Stimulated activated naive CD8-positive, alpha-beta T cell treated with anti-CD3 and anti-CD28 coated beads, Interleukin-15, Interleukin-2, amounts not matched to agents 100 ng/mL and 50 ng/mL, for 24 hours (primary cell): ENCODE measurements at regions not wholly inside any gene's neighbourhood (a gene's known extent, or its start where the extent isn't known, plus 50 kb on each side); places are given as distances from the start of the nearest gene placed in this dataset.
"Not testable (repeated sequence)": the region's sequence is repeated elsewhere in the genome, so short reads cannot be mapped to it uniquely, and the experiment has no call there.

ENCODE experiments used
- H3K27ac Mint-ChIP-seq: one replicate; pipeline ENCODE4 v1.8.0; 2021; ENCODE audit warnings: mild to moderate bottlenecking, mixed read lengths
- H3K27me3 Mint-ChIP-seq: one replicate; pipeline ENCODE4 v1.8.0; 2021; ENCODE audit warnings: mixed read lengths
- H3K36me3 Mint-ChIP-seq: one replicate; pipeline ENCODE4 v1.8.0; 2021; ENCODE audit warnings: low read depth, mixed read lengths
- H3K4me1 Mint-ChIP-seq: one replicate; pipeline ENCODE4 v1.8.0; 2021; ENCODE audit warnings: low read depth, mixed read lengths
- H3K4me3 Mint-ChIP-seq: one replicate; pipeline ENCODE4 v1.8.0; 2021; ENCODE audit warnings: mild to moderate bottlenecking, mixed read lengths
- H3K9me3 Mint-ChIP-seq: one replicate; pipeline ENCODE4 v1.8.0; 2021; ENCODE audit warnings: mixed read lengths

DNA sequence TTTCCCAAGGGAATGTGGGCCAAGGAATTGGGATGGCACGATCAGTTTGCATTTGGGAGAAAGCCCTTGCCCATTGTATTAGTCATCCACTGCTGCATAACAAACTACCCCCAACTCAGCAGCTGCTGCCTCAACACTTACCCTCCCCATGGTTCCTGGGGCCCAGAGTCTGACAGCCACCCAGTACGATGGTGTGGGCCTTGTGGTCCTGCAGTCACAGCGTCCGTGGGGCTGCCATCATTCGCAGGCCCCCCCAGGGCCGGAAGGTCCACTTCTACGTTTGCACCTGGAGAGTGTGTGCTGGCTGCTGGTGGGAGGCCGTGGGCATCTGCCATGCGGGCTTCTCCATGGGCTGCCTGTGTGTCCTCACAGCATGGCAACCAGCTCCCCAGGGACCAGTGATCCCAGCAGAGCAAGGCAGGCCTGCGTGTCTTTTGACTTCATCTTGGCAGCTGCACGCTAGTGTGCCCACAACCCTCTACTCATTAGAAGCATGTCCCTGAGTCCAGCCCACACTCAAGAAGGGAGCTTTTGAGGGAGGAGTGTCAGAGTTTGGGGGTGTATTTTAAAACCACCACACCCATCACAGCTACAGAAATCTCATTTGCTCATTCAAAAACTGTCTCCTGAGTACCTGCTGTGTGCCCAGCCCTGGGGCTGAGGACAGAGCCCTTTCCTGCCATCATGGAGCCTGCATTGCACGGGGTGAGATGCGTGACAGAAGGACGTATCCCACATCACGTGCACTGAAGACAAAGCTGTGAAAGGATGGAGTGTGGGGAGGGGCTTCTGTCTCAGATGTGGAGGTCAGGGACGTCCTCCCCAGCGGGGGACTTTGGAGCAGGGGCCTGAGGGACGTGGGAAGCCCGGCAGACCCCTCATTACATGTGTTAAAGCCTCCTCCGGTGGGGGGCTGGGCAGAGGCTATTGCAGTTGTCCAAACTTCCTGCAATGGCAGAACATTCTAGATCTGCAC lies 185.0 kb upstream of the ZNF469 start:
- Mint-ChIP-seq H3K36me3 (no peaks in the 10 kb centered on the region), H3K4me3 (no peak overlapping the region), H3K9me3 (peaks cover under 1% of the 10 kb centered on the region), H3K27me3 (no peaks in the 10 kb centered on the region), H3K4me1 (no peaks in the 10 kb centered on the region), H3K27ac (no peak overlapping the region)

DNA sequence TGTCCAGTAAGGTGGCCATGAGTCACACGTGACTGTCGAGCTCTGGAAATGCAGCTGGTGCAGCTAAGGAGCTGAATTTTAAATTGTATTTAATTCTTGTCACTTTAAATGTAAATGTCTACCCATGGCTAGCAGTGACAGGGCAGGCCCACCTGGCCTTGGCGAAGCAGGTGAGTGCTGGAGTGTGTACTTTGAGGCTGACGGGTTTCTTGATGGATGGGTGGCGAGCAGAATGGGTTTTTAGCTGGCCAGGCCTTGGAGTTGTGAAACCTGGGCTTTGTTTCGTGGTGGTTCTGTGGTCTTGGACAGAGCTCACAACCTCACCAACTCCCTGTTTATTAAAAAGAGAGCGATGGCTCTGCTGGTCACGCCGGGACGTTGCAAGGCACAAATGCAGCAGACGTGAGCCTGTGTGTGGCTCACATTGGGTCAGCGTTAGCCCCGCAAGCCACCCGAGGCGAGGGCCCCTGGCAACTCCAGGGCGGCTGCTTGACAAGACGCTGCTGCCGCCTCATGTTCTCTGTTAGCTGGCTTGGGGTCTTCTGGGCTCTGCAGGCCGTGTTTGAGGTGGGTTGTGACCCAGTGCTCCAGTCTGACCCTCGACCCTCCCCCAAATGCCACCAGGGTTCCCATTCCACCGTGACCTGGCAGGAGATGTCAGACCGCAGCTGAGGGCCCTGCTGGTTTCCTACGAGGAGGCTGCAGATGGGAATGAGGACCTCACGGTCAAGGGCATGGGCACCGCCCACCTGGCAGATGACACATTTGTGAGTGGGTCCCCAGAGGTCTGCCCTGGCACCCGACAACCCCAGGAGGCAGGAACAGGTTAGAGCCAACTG lies 184.1 kb upstream of the ZNF469 start:
- not testable (repeated sequence) for H3K36me3 Mint-ChIP-seq, H3K27me3 Mint-ChIP-seq, H3K4me3 Mint-ChIP-seq, H3K27ac Mint-ChIP-seq, H3K4me1 Mint-ChIP-seq, H3K9me3 Mint-ChIP-seq

DNA sequence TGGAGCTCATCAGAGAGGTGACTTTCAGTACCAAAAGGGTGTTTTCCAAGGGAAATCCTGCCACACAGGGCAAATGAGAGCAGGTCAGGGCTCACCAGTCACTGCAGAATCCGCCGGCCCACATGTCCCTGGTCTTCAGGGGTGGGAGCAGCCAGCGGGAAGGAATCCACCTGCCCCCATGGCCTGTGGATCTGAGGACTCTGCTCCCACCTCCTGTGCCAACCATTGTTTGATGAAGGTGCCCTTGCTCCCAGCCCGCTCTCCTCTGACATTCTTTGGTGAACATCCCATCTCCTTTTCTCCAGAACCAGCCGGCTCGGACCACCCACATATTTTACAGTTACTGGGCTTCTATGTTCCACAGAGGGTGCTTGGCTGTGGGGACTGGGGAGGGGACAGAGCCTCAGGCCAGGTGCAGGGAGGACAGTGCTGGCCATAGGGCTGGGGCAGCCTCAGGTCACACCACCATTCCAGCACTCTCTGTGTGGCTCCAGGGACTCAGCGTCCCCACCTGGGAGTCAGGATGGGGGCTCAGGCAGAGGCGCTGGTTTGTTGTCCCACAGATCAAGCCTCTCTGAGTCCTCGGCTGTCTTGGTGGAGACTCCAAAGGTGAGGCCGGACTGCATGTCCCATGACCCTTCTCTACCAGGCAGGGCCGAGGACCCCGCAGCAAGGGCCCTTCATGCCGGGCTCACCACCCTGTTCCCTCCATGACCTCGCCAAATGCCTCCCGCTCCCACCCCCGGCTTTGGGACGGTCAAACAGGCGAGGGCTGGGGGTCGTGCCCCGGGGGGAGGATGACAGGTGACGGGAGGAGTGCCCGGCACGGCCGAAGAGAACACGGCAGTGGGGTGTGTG lies 183.2 kb upstream of the ZNF469 start:
- not testable (repeated sequence) for H3K27me3 Mint-ChIP-seq, H3K36me3 Mint-ChIP-seq, H3K9me3 Mint-ChIP-seq, H3K4me3 Mint-ChIP-seq, H3K4me1 Mint-ChIP-seq, H3K27ac Mint-ChIP-seq

DNA sequence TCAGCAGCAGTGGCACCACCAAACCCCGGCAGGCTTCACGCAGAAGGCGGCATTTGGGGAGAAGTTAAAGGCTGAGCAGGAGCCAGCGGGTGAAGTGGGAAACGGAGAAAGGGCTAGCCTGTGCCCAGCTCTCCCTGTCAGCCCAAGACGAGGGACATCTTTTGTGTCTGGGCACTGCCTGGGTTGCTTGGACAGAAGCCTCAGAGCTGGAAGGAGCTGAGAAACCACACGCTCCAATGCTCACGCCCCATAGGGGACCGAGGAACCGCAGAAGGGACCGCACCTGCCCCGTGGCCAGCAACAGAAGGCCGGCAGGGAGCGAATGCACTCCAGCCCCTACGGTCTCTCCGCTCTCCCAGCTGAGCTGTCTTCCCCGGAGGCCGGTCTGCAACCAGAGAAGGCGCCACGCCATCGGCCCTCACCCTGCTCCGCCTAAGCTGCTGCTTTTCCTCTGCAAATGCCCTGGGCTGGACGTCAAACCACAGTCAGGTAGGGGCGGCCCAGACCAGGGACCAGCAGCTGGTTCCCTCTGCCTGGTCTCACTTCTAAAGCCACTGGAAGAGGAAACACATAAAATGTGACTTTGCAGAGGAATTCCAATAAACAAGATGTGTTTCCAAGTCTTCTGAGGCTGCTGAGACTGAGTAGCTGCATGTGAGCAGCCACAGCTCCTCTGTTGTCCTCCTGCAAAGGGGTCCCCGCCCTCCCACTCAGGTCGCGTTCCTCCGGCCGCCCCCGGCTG lies 182.4 kb upstream of the ZNF469 start:
- not testable (repeated sequence) for H3K27ac Mint-ChIP-seq, H3K9me3 Mint-ChIP-seq, H3K27me3 Mint-ChIP-seq, H3K36me3 Mint-ChIP-seq, H3K4me3 Mint-ChIP-seq, H3K4me1 Mint-ChIP-seq

DNA sequence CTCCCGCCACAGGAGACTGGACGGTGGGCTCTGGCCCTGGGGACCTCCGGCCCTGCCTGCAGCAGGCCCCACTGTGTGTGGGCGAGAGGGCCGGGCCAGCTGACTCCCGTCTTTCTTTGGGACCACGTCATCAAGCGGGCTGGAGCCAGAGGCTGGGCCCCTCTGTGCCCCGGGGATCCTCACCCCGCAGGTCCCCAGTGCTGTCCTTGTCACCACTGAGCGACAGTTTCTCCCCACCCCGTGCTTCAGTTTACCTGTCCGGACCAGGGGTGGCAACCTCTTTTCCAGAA lies 181.9 kb upstream of the ZNF469 start:
- Mint-ChIP-seq H3K9me3 (no peaks in the 10 kb centered on the region), H3K27ac (no peak overlapping the region), H3K4me1 (no peaks in the 10 kb centered on the region), H3K36me3 (no peaks in the 10 kb centered on the region), H3K27me3 (peaks cover 3% of the 10 kb centered on the region), H3K4me3 (no peak overlapping the region)

DNA sequence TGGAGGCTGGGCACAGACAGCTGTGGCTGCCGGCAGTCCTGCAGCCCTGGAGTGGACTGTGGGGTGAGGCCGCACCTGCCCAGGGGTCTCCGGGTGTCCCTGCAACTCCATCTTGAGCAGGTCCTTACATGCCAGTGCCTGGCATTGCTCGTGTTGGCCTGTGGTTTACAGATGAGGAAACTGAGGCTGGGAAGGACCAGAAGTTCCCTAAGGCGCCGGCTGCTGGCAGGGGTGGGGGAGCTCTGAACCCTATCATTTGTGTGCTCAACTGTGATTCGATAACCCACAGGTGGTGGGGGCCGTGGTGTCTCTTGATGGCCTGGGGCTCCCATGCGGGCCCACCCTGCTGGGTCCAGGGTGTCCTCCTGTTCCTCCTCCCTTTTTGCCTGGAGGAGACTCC lies 181.1 kb upstream of the ZNF469 start:
- not testable (repeated sequence) for H3K9me3 Mint-ChIP-seq, H3K4me1 Mint-ChIP-seq, H3K27me3 Mint-ChIP-seq, H3K36me3 Mint-ChIP-seq, H3K4me3 Mint-ChIP-seq, H3K27ac Mint-ChIP-seq

DNA sequence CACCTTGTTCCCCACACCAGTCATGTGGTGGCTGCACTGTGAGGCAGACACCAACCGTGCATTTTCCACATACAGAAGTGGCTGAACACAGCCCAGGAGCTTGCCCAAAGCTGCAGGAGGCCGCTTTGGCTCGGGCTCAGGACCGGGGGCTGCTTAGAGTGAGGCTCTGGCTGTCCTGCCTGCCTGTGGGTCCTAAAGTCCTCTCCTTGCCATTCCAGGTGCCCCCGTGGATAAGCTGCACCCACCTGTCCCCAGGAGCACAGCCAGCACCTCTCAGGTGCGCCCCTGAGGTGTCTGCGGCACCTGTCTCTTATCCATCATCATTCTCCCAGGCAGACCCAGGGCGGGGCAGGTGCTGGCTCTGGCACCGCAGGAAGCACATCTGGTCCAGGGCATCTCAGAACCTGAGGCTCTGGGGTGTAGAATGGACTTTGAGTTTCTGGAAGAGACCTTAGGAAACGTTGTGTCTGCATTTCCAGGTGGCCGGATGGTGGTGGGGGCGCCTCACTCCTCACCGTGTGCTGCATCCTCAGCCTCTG lies 180.5 kb upstream of the ZNF469 start:
- Mint-ChIP-seq H3K4me1 (no peaks in the 10 kb centered on the region), H3K4me3 (no peak overlapping the region), H3K9me3 (no peaks in the 10 kb centered on the region), H3K36me3 (no peaks in the 10 kb centered on the region), H3K27ac (no peak overlapping the region), H3K27me3 (peaks cover 3% of the 10 kb centered on the region)

DNA sequence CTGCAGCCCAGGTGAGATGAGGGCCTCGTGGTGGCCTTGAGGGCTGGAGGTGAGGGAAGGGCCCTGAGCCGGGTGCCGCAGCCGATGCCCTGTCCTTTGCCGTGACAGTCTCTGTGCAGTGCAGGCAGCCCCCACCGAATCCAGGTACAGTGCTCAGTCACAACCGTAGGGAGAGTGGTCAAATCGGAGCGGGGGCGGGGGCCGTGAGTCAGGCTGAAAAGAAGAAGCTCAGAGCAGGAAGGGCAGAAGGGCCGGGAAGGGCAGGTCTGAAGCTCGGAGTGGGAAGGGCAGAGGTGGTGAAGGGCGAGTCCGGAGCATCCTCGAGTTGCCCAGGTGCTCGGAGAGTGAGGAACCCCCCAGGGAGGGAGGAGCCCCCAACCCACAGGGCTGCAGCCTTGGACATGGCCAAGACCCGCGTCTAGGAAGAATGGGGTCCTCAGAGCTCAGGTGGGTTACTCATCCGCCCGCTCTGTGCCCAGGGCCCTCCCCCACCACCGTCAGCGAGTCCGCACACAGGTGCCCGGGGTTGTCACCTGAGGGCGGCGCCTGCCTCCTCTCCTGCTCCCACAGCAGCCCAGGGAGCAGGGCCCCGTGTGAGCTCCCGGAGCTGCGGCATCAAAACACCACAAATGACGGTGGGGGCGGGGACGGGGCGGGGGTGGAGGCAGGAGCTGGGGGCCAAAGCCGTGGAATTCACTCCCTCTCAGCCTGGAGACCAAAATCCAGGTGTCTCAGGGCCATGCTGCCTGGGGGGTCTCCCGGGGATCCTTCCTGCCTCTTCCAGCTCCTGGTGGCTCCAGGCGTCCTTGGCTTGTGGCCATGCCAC lies 179.7 kb upstream of the ZNF469 start:
- H3K9me3 Mint-ChIP-seq, H3K4me3 Mint-ChIP-seq, H3K4me1 Mint-ChIP-seq, H3K27me3 Mint-ChIP-seq, H3K27ac Mint-ChIP-seq, H3K36me3 Mint-ChIP-seq: not testable (repeated sequence)

DNA sequence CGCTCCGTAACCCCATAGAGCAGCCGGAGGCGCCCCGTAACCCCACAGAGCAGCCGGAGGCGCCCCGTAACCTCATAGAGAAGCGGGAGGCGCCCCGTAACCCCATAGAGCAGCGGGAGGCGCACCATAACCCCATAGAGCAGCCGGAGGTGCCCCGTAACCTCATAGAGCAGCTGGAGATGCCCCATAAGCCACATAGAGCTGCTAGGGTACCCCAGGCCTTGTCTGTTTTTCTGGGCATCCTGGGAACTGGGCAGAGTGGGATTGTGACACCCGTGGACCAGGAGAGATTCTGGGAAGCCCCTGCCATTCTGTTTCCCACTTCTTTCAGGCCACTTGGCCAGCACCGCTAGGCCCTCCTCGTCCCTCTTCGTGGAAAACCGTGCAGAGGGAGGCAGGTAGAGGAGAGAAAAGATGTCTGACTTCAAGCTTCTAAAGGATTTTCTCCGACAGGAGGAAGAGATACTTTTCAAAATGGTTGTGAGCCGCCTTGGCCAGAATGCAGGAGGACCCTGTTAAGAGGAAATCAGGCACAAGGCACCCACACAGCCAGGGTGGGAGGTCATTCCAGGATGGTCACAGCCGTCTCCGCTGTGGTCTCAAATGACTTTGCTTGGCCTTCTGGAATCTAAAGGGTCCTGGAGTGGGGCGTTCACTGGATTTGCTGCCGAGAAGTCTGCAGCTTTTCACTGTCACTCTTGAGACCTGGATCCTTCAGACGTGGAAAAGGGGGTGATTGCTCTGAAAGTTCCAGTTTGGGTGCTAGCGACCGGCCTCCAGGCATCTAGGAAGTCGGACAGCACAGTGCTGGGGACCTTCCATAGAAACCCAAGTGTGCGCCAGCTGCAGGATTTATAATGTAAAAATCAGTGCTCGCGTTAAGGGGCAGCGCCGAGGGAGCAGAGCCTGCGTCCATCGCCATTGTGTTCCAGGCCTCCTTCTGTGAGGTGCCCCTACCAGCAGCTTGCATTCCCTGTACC lies 178.3 kb upstream of the ZNF469 start:
- not testable (repeated sequence) for H3K27me3 Mint-ChIP-seq, H3K27ac Mint-ChIP-seq, H3K4me1 Mint-ChIP-seq, H3K9me3 Mint-ChIP-seq, H3K4me3 Mint-ChIP-seq, H3K36me3 Mint-ChIP-seq

DNA sequence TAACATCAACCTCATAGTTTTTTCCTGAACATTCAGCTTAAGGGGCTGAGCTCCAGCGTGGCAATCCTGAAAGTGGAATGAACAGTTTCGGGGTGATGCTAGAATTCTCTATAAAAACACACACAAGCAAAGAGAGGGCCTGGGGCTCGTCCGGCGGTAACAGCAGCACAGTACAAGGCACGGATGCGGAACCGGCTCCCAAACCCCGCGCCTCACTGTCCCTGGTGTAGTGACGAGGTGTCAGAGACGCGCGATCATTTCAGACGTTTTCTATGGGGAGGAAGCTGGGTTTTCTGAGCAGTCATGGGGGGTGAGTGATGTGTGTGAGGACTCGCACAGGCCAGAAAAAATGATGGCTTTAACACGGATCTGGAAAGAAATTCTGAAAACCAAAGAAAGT lies 177.3 kb upstream of the ZNF469 start:
- not testable (repeated sequence) for H3K36me3 Mint-ChIP-seq, H3K4me1 Mint-ChIP-seq, H3K4me3 Mint-ChIP-seq

DNA sequence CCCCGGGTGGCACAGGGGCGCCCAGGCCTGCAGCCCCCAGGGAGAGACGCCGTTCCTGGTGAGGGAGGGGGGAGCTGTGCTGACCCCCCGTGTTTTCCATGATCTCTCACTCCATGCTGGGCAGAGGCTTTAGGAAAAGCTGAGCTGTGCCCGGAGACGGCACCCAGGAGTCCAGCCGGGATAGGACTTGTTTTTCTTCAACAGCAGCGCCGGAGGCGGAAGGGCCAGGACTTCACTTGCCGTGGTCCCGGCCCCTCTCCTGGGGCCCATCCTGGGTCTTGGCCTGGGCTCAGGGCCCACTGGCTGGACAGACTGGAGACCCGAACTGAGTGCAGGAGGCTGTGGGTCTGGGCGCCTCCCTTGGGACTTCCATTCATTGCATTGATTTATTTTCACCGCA lies 176.8 kb upstream of the ZNF469 start:
- not testable (repeated sequence) for H3K27ac Mint-ChIP-seq

More for the DNA sequence above, 177.3 kb upstream of the ZNF469 start:
- H3K27ac Mint-ChIP-seq, H3K9me3 Mint-ChIP-seq, H3K27me3 Mint-ChIP-seq: not testable (repeated sequence)

DNA sequence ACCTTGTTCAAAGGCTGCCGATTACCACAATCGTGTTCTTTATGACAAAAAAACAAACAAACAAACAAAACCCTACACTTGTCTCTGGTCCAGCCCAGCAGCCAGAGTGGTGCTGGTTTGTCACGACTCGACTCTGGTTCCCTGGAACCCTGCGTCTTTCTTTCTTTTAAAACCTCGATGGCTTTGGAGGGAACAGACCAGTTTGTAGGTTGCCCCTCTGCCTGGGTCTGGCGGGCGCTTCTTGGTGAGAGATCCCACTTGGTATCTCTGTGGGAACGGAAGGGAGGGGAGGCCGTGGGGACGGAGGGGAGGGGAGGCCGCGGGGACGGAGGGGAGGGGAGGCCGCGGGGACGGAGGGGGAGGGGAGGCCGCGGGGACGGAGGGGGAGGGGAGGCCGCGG lies 176.2 kb upstream of the ZNF469 start:
- H3K27ac Mint-ChIP-seq, H3K4me1 Mint-ChIP-seq, H3K9me3 Mint-ChIP-seq, H3K27me3 Mint-ChIP-seq, H3K4me3 Mint-ChIP-seq, H3K36me3 Mint-ChIP-seq: not testable (repeated sequence)

More for the DNA sequence above, 176.8 kb upstream of the ZNF469 start:
- not testable (repeated sequence) for H3K9me3 Mint-ChIP-seq, H3K4me1 Mint-ChIP-seq, H3K4me3 Mint-ChIP-seq, H3K27me3 Mint-ChIP-seq, H3K36me3 Mint-ChIP-seq

DNA sequence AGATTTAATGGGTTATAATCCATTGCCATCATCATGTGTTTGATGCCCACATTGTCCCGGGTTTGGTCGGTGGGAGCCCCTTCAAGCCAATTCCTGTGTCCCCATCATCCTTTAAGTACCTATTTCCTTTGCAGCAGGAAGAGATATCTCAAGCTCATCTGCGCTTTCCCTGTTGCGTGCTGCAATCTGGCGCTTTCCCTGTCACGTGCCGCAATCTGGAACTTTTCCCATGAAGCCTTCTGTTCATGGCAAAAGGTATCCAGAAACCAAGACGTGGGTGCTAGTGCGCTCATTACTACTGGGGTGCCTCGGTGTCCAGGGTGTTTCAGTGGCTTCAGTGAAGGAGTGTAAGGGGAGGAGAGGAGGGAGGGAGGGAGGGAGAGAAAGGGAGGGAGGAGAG lies 174.6 kb upstream of the ZNF469 start:
- Mint-ChIP-seq H3K27ac (no peak overlapping the region), H3K4me3 (no peak overlapping the region), H3K9me3 (no peaks in the 10 kb centered on the region), H3K27me3 (peaks cover 3% of the 10 kb centered on the region), H3K36me3 (no peaks in the 10 kb centered on the region), H3K4me1 (no peaks in the 10 kb centered on the region)
